ENCODE measurements at regions not wholly inside any gene's neighbourhood (a gene's known extent, or its start where the extent isn't known, plus 50 kb on each side); places are given as distances from the start of the nearest gene placed in this dataset.

- TF ChIP-seq FOXP4 (CRISPR knock-in tag; IDR thresholded peaks at IDR 0.05) (no peak), NFE2L1 (CRISPR knock-in tag; IDR thresholded peaks at IDR 0.05) (no peak), CTCF (IDR thresholded peaks at IDR 0.05) (no peak), ZNF423 (CRISPR knock-in tag; IDR thresholded peaks at IDR 0.05) (no peak), ZNF232 (CRISPR knock-in tag; IDR thresholded peaks at IDR 0.05) (no peak), ZNF121 (CRISPR knock-in tag; IDR thresholded peaks at IDR 0.05) (no peak), MAX (CRISPR knock-in tag; IDR thresholded peaks at IDR 0.05) (no peak), PREB (CRISPR knock-in tag; IDR thresholded peaks at IDR 0.05; ENCODE audit: borderline replicate concordance) (no peak), NFYB (CRISPR knock-in tag; conservative IDR thresholded peaks at IDR 0.05; ENCODE audit: low read depth) (no peak), GABPB1 (CRISPR knock-in tag; IDR thresholded peaks at IDR 0.05) (no peak)
These were observed 79.4 kb upstream of the ZNF469 start for GRCh38 chr16:88303405-88303804.

Data from WTC11 (cell line).